Astrocyte (in vitro differentiated cells and primary cell): ENCODE measurements at regions not wholly inside any gene's neighbourhood (a gene's known extent, or its start where the extent isn't known, plus 50 kb on each side); places are given as distances from the start of the nearest gene placed in this dataset.

ENCODE experiments used
- DNase-seq: peaks from one replicate; pipeline ENCODE4 v3.0.0-alpha.2; 2010; ENCODE audit warnings: low read depth
- FAIRE-seq: peaks from 2 replicates; lab custom pipeline; 2011; peaks lifted over from hg19 to GRCh38; lab: Jason Lieb, UNC
- H2AFZ ChIP-seq: 2 replicates; pipeline ENCODE4 v1.6.0; 2012; ENCODE audit warnings: low read depth, low read length, inconsistent platforms
- H3K27ac ChIP-seq: 2 replicates; pipeline ENCODE4 v1.5.1; 2011; ENCODE audit warnings: low read depth, low read length, inconsistent platforms
- H3K27me3 ChIP-seq: 2 replicates; pipeline ENCODE4 v1.6.0; 2011; ENCODE audit warnings: low read length, inconsistent platforms; ENCODE audit not compliant: insufficient read depth
- H3K36me3 ChIP-seq: 2 replicates; pipeline ENCODE4 v1.5.1; 2011; ENCODE audit warnings: low read length, inconsistent platforms; ENCODE audit not compliant: insufficient read depth
- H3K4me1 ChIP-seq: 2 replicates; pipeline ENCODE4 v1.5.1; 2011; ENCODE audit warnings: low read length, inconsistent platforms; ENCODE audit not compliant: insufficient read depth
- H3K4me2 ChIP-seq: 2 replicates; pipeline ENCODE4 v1.6.0; 2012; ENCODE audit warnings: low read length, inconsistent platforms
- H3K4me3 ChIP-seq: 2 replicates; pipeline ENCODE4 v1.5.1; 2011; ENCODE audit warnings: low read depth, mild to moderate bottlenecking, low read length, inconsistent platforms; ENCODE audit not compliant: insufficient read depth
- H3K79me2 ChIP-seq: 2 replicates; pipeline ENCODE4 v1.6.0; 2012; ENCODE audit warnings: mild to moderate bottlenecking, low read length, inconsistent platforms; ENCODE audit not compliant: insufficient read depth
- H3K9ac ChIP-seq: 2 replicates; pipeline ENCODE4 v1.6.0; 2012; ENCODE audit warnings: mild to moderate bottlenecking, low read length, inconsistent platforms
- H3K9me3 ChIP-seq: 2 replicates; pipeline ENCODE4 v1.5.1; 2012; ENCODE audit warnings: low read depth, mild to moderate bottlenecking, low read length, inconsistent platforms; ENCODE audit not compliant: insufficient read depth
- H4K20me1 ChIP-seq: 2 replicates; pipeline ENCODE4 v1.6.0; 2012; ENCODE audit warnings: low read length, inconsistent platforms; ENCODE audit not compliant: insufficient read depth
- H3K27ac Mint-ChIP-seq: one replicate; pipeline ENCODE4 v1.8.0; 2021; ENCODE audit warnings: mild to moderate bottlenecking, mixed read lengths; ENCODE audit not compliant: unreplicated experiment
- H3K27me3 Mint-ChIP-seq: one replicate; pipeline ENCODE4 v1.8.0; 2021; ENCODE audit warnings: low read depth, mixed read lengths; ENCODE audit not compliant: unreplicated experiment
- H3K36me3 Mint-ChIP-seq: one replicate; pipeline ENCODE4 v1.8.0; 2021; ENCODE audit warnings: low read depth, mixed read lengths; ENCODE audit not compliant: unreplicated experiment
- H3K4me1 Mint-ChIP-seq: one replicate; pipeline ENCODE4 v1.8.0; 2021; ENCODE audit warnings: low read depth, mixed read lengths; ENCODE audit not compliant: unreplicated experiment
- H3K4me3 Mint-ChIP-seq: one replicate; pipeline ENCODE4 v1.8.0; 2021; ENCODE audit warnings: mild to moderate bottlenecking, moderate library complexity, mixed read lengths; ENCODE audit not compliant: unreplicated experiment
- H3K9me3 Mint-ChIP-seq: one replicate; pipeline ENCODE4 v1.8.0; 2021; ENCODE audit warnings: mild to moderate bottlenecking, mixed read lengths; ENCODE audit not compliant: unreplicated experiment
- EZH2 ChIP-seq: IDR thresholded peaks from 2 replicates; pipeline ENCODE4 v1.6.1; 2012; ENCODE audit warnings: mild to moderate bottlenecking, low read length, inconsistent platforms; ENCODE audit not compliant: insufficient read depth
- TF ChIP-seq, protein P1 (sequence below): IDR thresholded peaks from 2 replicates; pipeline ENCODE4 v1.5.1; 2011; ENCODE audit warnings: low read depth, mild to moderate bottlenecking, inconsistent platforms, low read length, moderate library complexity; ENCODE audit not compliant: insufficient read depth

DNA sequence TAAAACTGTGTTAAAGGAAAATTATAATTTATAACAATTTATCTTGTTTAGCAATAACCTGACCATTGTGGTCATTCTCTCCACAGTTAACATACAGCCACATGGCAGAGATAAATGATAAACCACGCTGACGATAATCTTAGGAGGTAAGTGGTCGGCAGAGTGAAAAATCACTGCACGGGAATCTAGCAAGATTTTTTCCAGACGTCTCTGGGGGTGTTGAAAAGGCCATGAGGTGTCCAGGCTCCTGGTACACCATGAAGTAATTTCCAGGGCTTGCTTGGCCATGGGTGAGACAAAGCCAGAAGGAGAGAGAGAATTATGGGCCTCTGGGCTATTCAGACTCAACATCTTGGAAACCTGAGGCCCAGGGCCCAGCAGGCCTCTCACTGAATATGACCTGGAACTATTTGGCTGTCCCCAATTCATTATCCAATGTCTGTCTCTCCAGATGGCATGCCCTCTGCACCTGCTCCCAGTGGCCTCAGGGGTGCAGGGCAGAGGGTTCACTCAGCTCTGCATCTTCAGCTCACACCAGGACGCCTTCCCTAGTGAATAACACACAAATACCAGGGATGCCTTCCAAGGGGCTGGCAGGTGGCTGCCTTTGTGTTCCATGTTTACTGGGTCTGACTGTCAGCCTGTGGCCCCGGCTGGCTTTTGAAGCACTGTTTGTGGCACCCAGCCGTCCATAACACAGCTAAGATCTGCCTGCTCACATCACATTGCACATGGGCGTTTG, 590.4 kb upstream of the PFKP start:
- Mint-ChIP-seq H3K4me1 (no peaks in the 10 kb centered on the region), H3K4me3 (no peak overlapping the region), H3K9me3 (peaks cover 2% of the 10 kb centered on the region), H3K27ac (no peak overlapping the region), H3K27me3 (peaks cover 9% of the 10 kb centered on the region), H3K36me3 (no peaks in the 10 kb centered on the region)
- Histone ChIP-seq H3K27ac (no peak overlapping the region), H3K9ac (no peak overlapping the region), H4K20me1 (no peaks in the 10 kb centered on the region), H2AFZ (no peak overlapping the region), H3K9me3 (peaks cover 8% of the 10 kb centered on the region), H3K4me2 (no peak overlapping the region), H3K4me1 (no peaks in the 10 kb centered on the region), H3K79me2 (no peaks in the 10 kb centered on the region), H3K27me3 (no peaks in the 10 kb centered on the region), H3K4me3 (no peak overlapping the region), H3K36me3 (no peaks in the 10 kb centered on the region)
- TF ChIP-seq EZH2: no peak
- TF ChIP-seq, protein P1, sequence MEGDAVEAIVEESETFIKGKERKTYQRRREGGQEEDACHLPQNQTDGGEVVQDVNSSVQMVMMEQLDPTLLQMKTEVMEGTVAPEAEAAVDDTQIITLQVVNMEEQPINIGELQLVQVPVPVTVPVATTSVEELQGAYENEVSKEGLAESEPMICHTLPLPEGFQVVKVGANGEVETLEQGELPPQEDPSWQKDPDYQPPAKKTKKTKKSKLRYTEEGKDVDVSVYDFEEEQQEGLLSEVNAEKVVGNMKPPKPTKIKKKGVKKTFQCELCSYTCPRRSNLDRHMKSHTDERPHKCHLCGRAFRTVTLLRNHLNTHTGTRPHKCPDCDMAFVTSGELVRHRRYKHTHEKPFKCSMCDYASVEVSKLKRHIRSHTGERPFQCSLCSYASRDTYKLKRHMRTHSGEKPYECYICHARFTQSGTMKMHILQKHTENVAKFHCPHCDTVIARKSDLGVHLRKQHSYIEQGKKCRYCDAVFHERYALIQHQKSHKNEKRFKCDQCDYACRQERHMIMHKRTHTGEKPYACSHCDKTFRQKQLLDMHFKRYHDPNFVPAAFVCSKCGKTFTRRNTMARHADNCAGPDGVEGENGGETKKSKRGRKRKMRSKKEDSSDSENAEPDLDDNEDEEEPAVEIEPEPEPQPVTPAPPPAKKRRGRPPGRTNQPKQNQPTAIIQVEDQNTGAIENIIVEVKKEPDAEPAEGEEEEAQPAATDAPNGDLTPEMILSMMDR: no peak
- FAIRE-seq (no peak), DNase-seq (peak; percentile 49)

DNA sequence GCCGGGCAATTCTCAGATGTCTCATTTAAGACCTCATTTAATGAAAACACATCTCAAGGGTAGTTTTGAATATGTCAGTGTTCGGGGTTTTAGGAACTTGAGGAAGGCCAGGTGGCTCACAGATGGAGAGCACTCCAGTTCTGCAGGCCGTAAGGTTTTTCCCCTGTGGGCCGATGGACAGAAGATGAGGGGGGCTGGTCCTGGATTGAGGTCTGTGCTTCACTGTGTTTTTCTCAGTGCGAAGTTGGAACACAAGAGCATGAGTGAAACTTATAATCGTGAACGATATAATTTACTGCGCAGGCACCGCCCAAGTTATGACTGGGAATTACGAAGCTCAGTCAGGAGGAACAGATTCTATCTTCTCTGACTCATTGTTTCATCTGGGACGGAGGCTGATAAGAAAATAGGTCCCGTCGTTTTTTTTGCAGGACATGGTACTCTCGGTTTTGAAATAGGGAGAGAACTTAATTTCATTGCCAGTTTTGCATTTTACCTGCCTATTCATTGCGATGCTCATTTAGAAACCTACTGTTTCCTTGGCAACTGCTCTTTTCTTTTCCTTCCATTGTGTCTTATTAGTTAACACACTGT, 591.0 kb upstream of the PFKP start:
- Histone ChIP-seq H4K20me1 (no peaks in the 10 kb centered on the region), H3K27me3 (no peaks in the 10 kb centered on the region), H3K36me3 (no peaks in the 10 kb centered on the region), H3K4me2 (no peak overlapping the region), H3K27ac (no peak overlapping the region), H3K4me3 (no peak overlapping the region), H3K79me2 (no peaks in the 10 kb centered on the region), H3K9ac (no peak overlapping the region), H2AFZ (no peak overlapping the region), H3K4me1 (no peaks in the 10 kb centered on the region), H3K9me3 (peaks cover 8% of the 10 kb centered on the region)
- TF ChIP-seq EZH2: no peak
- TF ChIP-seq, protein P1: no peak
- no peaks in the 10 kb centered on the region for H3K4me1 Mint-ChIP-seq
- H3K9me3 Mint-ChIP-seq: peaks cover 2% of the 10 kb centered on the region
- H3K27ac Mint-ChIP-seq: no peak overlapping the region
- H3K36me3 Mint-ChIP-seq: no peaks in the 10 kb centered on the region
- FAIRE-seq (no peak), DNase-seq (peak; percentile 41)
- H3K4me3 Mint-ChIP-seq: no peak overlapping the region
- peaks cover 7% of the 10 kb centered on the region for H3K27me3 Mint-ChIP-seq

DNA sequence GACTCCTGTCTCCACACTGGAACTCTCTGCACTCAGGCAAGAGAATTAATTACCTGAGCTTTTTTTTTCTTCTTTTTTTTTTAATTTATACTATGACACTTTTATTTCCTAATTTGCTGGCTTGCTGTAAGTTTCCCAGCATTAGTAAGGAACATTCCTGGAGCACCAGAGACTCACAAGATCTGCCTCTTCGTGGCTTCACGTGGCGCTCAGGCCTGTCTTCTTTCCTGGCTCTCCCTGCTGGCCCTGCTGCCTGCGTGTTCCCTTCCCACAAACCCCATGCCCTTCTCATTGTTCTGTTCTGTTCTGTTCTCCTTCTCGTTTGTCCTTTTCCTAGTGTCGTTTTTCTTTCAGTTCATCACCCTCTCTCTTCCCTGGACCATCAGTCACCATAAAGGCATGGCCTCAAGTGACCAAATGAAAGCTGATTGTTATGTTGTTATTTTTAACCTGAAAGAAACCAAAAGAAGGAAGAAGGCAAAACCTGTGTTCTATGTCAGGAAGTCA, 591.6 kb upstream of the PFKP start:
- Histone ChIP-seq H3K79me2 (no peaks in the 10 kb centered on the region), H4K20me1 (no peaks in the 10 kb centered on the region), H3K4me1 (no peaks in the 10 kb centered on the region), H3K27me3 (no peaks in the 10 kb centered on the region), H3K9me3 (peaks cover 4% of the 10 kb centered on the region), H3K4me3 (no peak overlapping the region), H3K36me3 (no peaks in the 10 kb centered on the region), H3K9ac (no peak overlapping the region), H2AFZ (no peak overlapping the region), H3K4me2 (no peak overlapping the region), H3K27ac (no peak overlapping the region)
- Mint-ChIP-seq H3K27me3 (peaks cover 3% of the 10 kb centered on the region), H3K4me3 (no peak overlapping the region), H3K27ac (no peak overlapping the region), H3K36me3 (no peaks in the 10 kb centered on the region), H3K4me1 (no peaks in the 10 kb centered on the region), H3K9me3 (peaks cover 2% of the 10 kb centered on the region)
- TF ChIP-seq, protein P1: no peak
- TF ChIP-seq EZH2: no peak
- no peak for FAIRE-seq
- no peak for DNase-seq
